Keratinocyte (primary cell): ENCODE measurements at regions not wholly inside any gene's neighbourhood (a gene's known extent, or its start where the extent isn't known, plus 50 kb on each side); places are given as distances from the start of the nearest gene placed in this dataset.

Source experiments
- DNase-seq: peaks from one replicate; pipeline ENCODE4 v3.0.0-alpha.2; 2011; ENCODE audit warnings: low read depth, missing footprints, low spot score
- FAIRE-seq: peaks from 2 replicates; lab custom pipeline; 2011; peaks lifted over from hg19 to GRCh38; lab: Jason Lieb, UNC
- H2AFZ ChIP-seq: 2 replicates; pipeline ENCODE4 v1.6.0; 2012; ENCODE audit warnings: low read length, control low read depth, inconsistent platforms; ENCODE audit not compliant: control insufficient read depth
- H3K27ac ChIP-seq: 2 replicates; pipeline ENCODE4 v1.5.1; 2011; ENCODE audit warnings: low read length; ENCODE audit not compliant: control insufficient read depth, insufficient read depth
- H3K27me3 ChIP-seq: 3 replicates; pipeline ENCODE4 v1.6.0; 2011; ENCODE audit warnings: low read length; ENCODE audit not compliant: control insufficient read depth, insufficient read depth; ENCODE audit errors: extremely low read depth
- H3K36me3 ChIP-seq, 2 experiments: 2 replicates in 1 of 2; 3 replicates in 1 of 2; pipeline ENCODE4 v1.5.1; 2011; ENCODE audit warnings: low read length in 2 of 2, mild to moderate bottlenecking in 1 of 2; ENCODE audit not compliant: control insufficient read depth in 2 of 2, insufficient read depth in 2 of 2; ENCODE audit errors: extremely low read depth in 1 of 2
- H3K4me1 ChIP-seq: 3 replicates; pipeline ENCODE4 v1.5.1; 2011; ENCODE audit warnings: low read length; ENCODE audit not compliant: control insufficient read depth, insufficient read depth; ENCODE audit errors: extremely low read depth
- H3K4me2 ChIP-seq: 3 replicates; pipeline ENCODE4 v1.6.0; 2011; ENCODE audit warnings: low read depth, low read length; ENCODE audit not compliant: control insufficient read depth, insufficient read depth; ENCODE audit errors: extremely low read depth
- H3K4me3 ChIP-seq, 3 experiments: fragments of 200-600 bp in 1 of 3; sonication (generic) in 1 of 3; 2 replicates in 2 of 3; 3 replicates in 1 of 3; pipeline ENCODE4 v1.5.1; 2011 to 2016; ENCODE audit warnings: low read length in 3 of 3, mild to moderate bottlenecking in 3 of 3, control low read depth in 2 of 3, inconsistent platforms in 1 of 3, low read depth in 1 of 3, mixed read lengths in 1 of 3, mixed run types in 1 of 3, moderate library complexity in 1 of 3; ENCODE audit not compliant: control insufficient read depth in 2 of 3, insufficient read depth in 2 of 3; ENCODE audit errors: extremely low read depth in 1 of 3
- H3K79me2 ChIP-seq: 2 replicates; pipeline ENCODE4 v1.6.0; 2012; ENCODE audit warnings: low read length; ENCODE audit not compliant: control insufficient read depth, insufficient read depth
- H3K9ac ChIP-seq: 3 replicates; pipeline ENCODE4 v1.6.0; 2011; ENCODE audit warnings: low read length; ENCODE audit not compliant: control insufficient read depth, insufficient read depth; ENCODE audit errors: extremely low read depth
- H3K9me1 ChIP-seq: 3 replicates; pipeline ENCODE4 v1.6.0; 2011; ENCODE audit warnings: low read length; ENCODE audit not compliant: control insufficient read depth, insufficient read depth; ENCODE audit errors: extremely low read depth
- H3K9me3 ChIP-seq: 2 replicates; pipeline ENCODE4 v1.5.1; 2012; ENCODE audit warnings: low read depth, low read length; ENCODE audit not compliant: control insufficient read depth
- H4K20me1 ChIP-seq: 3 replicates; pipeline ENCODE4 v1.6.0; 2011; ENCODE audit warnings: low read length; ENCODE audit not compliant: control insufficient read depth, insufficient read depth; ENCODE audit errors: extremely low read depth
- EZH2 ChIP-seq: IDR thresholded peaks from one replicate; pipeline ENCODE4 v1.6.1; 2012; ENCODE audit warnings: inconsistent platforms, mild to moderate bottlenecking, low read length, moderate library complexity
- dilution Hi-C: fragments of 300-500 bp; cut with MboI; formaldehyde crosslinking; loops from one replicate; pipeline ENCODE4 v1.7.0; 2020; ENCODE audit warnings: low sequenced_read_pairs; ENCODE audit not compliant: extremely low pct_ligation_motif_present
- TF ChIP-seq, protein P1 (sequence below), 3 experiments: IDR thresholded peaks in 1 of 3; conservative IDR thresholded peaks in 1 of 3; optimal IDR thresholded peaks in 1 of 3; 2 replicates in 2 of 3; 3 replicates in 1 of 3; pipeline versions ENCODE3 to v1.5.1; 2011; ENCODE audit warnings: low read length in 3 of 3, mild to moderate bottlenecking in 3 of 3, moderate library complexity in 2 of 3, control low read depth in 1 of 3, inconsistent platforms in 1 of 3; ENCODE audit not compliant: insufficient read depth in 2 of 3; ENCODE audit errors: extremely low read depth in 1 of 3

DNA sequence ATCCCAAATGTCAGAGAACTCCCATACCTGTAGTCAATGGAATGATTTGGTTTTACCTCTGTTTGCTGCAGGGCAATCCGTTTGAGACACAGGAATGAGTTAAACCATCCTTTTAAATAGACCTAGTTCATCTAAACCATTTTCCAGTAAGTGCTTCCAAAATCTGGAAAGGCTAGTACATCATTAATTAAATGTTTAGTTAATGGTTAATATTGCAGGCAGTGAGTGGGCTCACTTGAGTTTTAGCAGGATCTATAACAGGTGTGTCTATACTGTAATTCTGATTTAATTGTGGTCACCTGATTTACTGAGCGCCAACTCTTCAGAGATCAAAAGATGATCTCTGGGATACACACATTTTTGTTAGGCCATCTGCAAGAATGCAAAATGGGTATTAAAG is 353.9 kb upstream of the ROPN1 start:
- TF ChIP-seq EZH2: no peak
- TF ChIP-seq, protein P1, sequence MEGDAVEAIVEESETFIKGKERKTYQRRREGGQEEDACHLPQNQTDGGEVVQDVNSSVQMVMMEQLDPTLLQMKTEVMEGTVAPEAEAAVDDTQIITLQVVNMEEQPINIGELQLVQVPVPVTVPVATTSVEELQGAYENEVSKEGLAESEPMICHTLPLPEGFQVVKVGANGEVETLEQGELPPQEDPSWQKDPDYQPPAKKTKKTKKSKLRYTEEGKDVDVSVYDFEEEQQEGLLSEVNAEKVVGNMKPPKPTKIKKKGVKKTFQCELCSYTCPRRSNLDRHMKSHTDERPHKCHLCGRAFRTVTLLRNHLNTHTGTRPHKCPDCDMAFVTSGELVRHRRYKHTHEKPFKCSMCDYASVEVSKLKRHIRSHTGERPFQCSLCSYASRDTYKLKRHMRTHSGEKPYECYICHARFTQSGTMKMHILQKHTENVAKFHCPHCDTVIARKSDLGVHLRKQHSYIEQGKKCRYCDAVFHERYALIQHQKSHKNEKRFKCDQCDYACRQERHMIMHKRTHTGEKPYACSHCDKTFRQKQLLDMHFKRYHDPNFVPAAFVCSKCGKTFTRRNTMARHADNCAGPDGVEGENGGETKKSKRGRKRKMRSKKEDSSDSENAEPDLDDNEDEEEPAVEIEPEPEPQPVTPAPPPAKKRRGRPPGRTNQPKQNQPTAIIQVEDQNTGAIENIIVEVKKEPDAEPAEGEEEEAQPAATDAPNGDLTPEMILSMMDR (optimal IDR thresholded peaks at IDR 0.05 in 1 of 3, IDR thresholded peaks at IDR 0.05 in 1 of 3, conservative IDR thresholded peaks at IDR 0.05 in 1 of 3; ENCODE audit: extremely low read depth in 1 of 3, insufficient read depth in 2 of 3, low read length in 3 of 3): no peak
- H4K20me1 ChIP-seq: no peaks in the 10 kb centered on the region
- H3K9me1 ChIP-seq: no peaks in the 10 kb centered on the region
- no peak overlapping the region for H2AFZ ChIP-seq
- FAIRE-seq (no peak), DNase-seq (no peak)
- H3K79me2 ChIP-seq: no peaks in the 10 kb centered on the region
- no peak overlapping the region for H3K9ac ChIP-seq
- H3K27ac ChIP-seq: no peak overlapping the region
- no peaks in the 10 kb centered on the region for H3K9me3 ChIP-seq
- H3K4me1 ChIP-seq: no peaks in the 10 kb centered on the region
- H3K4me3 ChIP-seq: no peak overlapping the region
- dilution Hi-C loops: no loop called here
- H3K4me2 ChIP-seq: no peak overlapping the region
- no peaks in the 10 kb centered on the region for H3K36me3 ChIP-seq
- H3K27me3 ChIP-seq: peaks cover under 1% of the 10 kb centered on the region

DNA sequence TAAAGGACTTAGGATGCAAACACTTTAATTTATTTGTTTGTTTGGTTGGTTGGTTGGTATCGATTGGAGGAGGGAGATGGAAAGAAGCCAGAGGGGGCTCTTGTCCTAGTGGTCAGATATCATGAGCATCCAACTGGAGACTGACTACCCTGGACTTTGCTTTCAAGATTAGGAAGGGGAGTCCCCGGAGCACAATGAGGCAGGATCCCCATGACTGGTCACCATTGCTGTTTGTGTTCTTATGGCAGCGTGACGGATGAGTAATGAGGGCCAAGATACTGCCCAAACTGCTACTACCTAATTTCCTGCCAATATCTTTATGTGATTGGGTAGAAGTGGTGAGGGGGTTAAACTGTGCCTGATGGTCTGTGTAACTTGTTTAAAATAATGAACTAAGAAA is 354.6 kb upstream of the ROPN1 start:
- H3K4me3 ChIP-seq: no peak overlapping the region
- H3K4me2 ChIP-seq: no peak overlapping the region
- no peak overlapping the region for H3K9ac ChIP-seq
- FAIRE-seq (no peak), DNase-seq (no peak)
- TF ChIP-seq, protein P1 (optimal IDR thresholded peaks at IDR 0.05 in 1 of 3, IDR thresholded peaks at IDR 0.05 in 1 of 3, conservative IDR thresholded peaks at IDR 0.05 in 1 of 3; ENCODE audit: extremely low read depth in 1 of 3, insufficient read depth in 2 of 3, low read length in 3 of 3): no peak
- TF ChIP-seq EZH2: no peak
- H3K27me3 ChIP-seq: peaks cover 4% of the 10 kb centered on the region
- no peaks in the 10 kb centered on the region for H4K20me1 ChIP-seq
- no peak overlapping the region for H3K27ac ChIP-seq
- H3K4me1 ChIP-seq: no peaks in the 10 kb centered on the region
- H3K9me1 ChIP-seq: no peaks in the 10 kb centered on the region
- H3K9me3 ChIP-seq: no peaks in the 10 kb centered on the region
- H3K79me2 ChIP-seq: no peaks in the 10 kb centered on the region
- dilution Hi-C loops: no loop called here
- no peak overlapping the region for H2AFZ ChIP-seq
- no peaks in the 10 kb centered on the region for H3K36me3 ChIP-seq
